PC-9 (cell line): ENCODE measurements at regions not wholly inside any gene's neighbourhood (a gene's known extent, or its start where the extent isn't known, plus 50 kb on each side); places are given as distances from the start of the nearest gene placed in this dataset.

Source experiments
- BruUV-seq: library from RNA; stranded (reverse); fragments of 400-500 nt; replicated peaks from 2 replicates; lab custom pipeline; 2021; lab: Mats Ljungman, UMichigan
- CTCF ChIA-PET: fragments of 300-600 bp; sonication (Branson Sonifier 250); formaldehyde crosslinking; loops from one replicate; lab custom pipeline; 2022; ENCODE audit warnings: antibody characterized with exemption; lab: Charles Lee
- POLR2A ChIA-PET: fragments of 300-600 bp; sonication (Branson Sonifier 250); formaldehyde crosslinking; loops from one replicate; lab custom pipeline; 2022; ENCODE audit warnings: antibody characterized with exemption; ENCODE audit not compliant: unreplicated experiment; lab: Charles Lee
- DNase-seq, 2 experiments: peaks; one replicate each; pipeline versions ENCODE4 v3.0.0 to v3.0.0-alpha.2; 2015 to 2022; ENCODE audit warnings: mixed read lengths in 1 of 2
- H2AFZ ChIP-seq: fragments of 200-600 bp; sonication (generic); 2 replicates; pipeline ENCODE4 v1.8.1; 2017; ENCODE audit warnings: antibody characterized with exemption
- H3F3A ChIP-seq: fragments of 200-600 bp; sonication (generic); 2 replicates; pipeline ENCODE4 v1.8.1; 2017; ENCODE audit warnings: antibody characterized with exemption, mild to moderate bottlenecking, low read depth; ENCODE audit not compliant: insufficient read depth
- H3K27ac ChIP-seq: fragments of 200-600 bp; sonication (generic); 2 replicates; pipeline ENCODE4 v1.6.1; 2016; ENCODE audit warnings: mixed run types
- H3K27me3 ChIP-seq: fragments of 200-600 bp; sonication (generic); 2 replicates; pipeline ENCODE4 v1.6.1; 2016; ENCODE audit warnings: low read depth, mixed run types; ENCODE audit not compliant: insufficient read depth
- H3K36me3 ChIP-seq: fragments of 200-600 bp; sonication (generic); 2 replicates; pipeline ENCODE4 v1.6.1; 2016; ENCODE audit warnings: low read depth, mixed run types
- H3K4me1 ChIP-seq: fragments of 200-600 bp; sonication (generic); replicated peaks from 2 replicates; pipeline ENCODE4 v1.6.1; 2016; ENCODE audit warnings: mixed run types; ENCODE audit not compliant: insufficient read depth
- H3K4me2 ChIP-seq: fragments of 200-600 bp; sonication (generic); 2 replicates; pipeline ENCODE4 v1.6.1; 2017; ENCODE audit warnings: mixed run types
- H3K4me3 ChIP-seq: fragments of 200-600 bp; sonication (generic); 2 replicates; pipeline ENCODE4 v1.6.1; 2016; ENCODE audit warnings: mixed run types
- H3K79me2 ChIP-seq: fragments of 200-600 bp; sonication (generic); 2 replicates; pipeline ENCODE4 v1.6.1; 2017; ENCODE audit warnings: low read depth, mixed run types
- H3K9me2 ChIP-seq: fragments of 200-600 bp; sonication (generic); 2 replicates; pipeline ENCODE4 v1.8.1; 2017; ENCODE audit warnings: mild to moderate bottlenecking; ENCODE audit not compliant: insufficient read depth
- H3K9me3 ChIP-seq: fragments of 200-600 bp; sonication (generic); 2 replicates; pipeline ENCODE4 v1.8.1; 2016; ENCODE audit warnings: low read depth; ENCODE audit not compliant: insufficient read depth
- H4K20me1 ChIP-seq: fragments of 200-600 bp; sonication (generic); 2 replicates; pipeline ENCODE4 v1.8.1; 2017; ENCODE audit not compliant: insufficient read depth
- CTCF ChIP-seq: fragments of 200-600 bp; sonication (generic); conservative IDR thresholded peaks from 2 replicates; pipeline ENCODE4 v1.6.1; 2017; ENCODE audit warnings: mixed run types, antibody characterized with exemption, mild to moderate bottlenecking, moderate library complexity
- EZH2 ChIP-seq: fragments of 200-600 bp; sonication (generic); IDR thresholded peaks from 2 replicates; pipeline ENCODE4 v1.8.0; 2017; ENCODE audit warnings: antibody characterized with exemption, low read depth
- intact Hi-C: fragments of 100-400 bp; cut with micrococcal nuclease; formaldehyde crosslinking; loops from one replicate; pipeline ENCODE4 v1.10.0; 2022; ENCODE audit not compliant: unreplicated experiment

- H3K4me1 ChIP-seq: no peaks in the 10 kb centered on the region
- H4K20me1 ChIP-seq: no peaks in the 10 kb centered on the region
- TF ChIP-seq EZH2 (no peak), CTCF (no peak)
- H3K9me2 ChIP-seq: no peaks in the 10 kb centered on the region
- no peaks in the 10 kb centered on the region for H3K36me3 ChIP-seq
- no peaks in the 10 kb centered on the region for H3K79me2 ChIP-seq
- H3K4me2 ChIP-seq: no peak overlapping the region
- no peak for DNase-seq
- CTCF ChIA-PET: no interaction called here
- H3K27ac ChIP-seq: no peak overlapping the region
- no peaks in the 10 kb centered on the region for H3K9me3 ChIP-seq
- H3K27me3 ChIP-seq: no peaks in the 10 kb centered on the region
- POLR2A ChIA-PET: interaction anchor here (0.7 kb wide), 1 partner anchor 338 kb away, joined by 3 read pairs; no protein-coding TSS in a partner anchor
- H3F3A ChIP-seq: no peaks in the 10 kb centered on the region
- H3K4me3 ChIP-seq: no peak overlapping the region
- no peak overlapping the region for H2AFZ ChIP-seq
- BruUV-seq: no TSS peak
- intact Hi-C loops: no loop called here
Observed at GRCh38 chr2:173580956-173581355, 226.3 kb downstream of the CDCA7 start.

DNA sequence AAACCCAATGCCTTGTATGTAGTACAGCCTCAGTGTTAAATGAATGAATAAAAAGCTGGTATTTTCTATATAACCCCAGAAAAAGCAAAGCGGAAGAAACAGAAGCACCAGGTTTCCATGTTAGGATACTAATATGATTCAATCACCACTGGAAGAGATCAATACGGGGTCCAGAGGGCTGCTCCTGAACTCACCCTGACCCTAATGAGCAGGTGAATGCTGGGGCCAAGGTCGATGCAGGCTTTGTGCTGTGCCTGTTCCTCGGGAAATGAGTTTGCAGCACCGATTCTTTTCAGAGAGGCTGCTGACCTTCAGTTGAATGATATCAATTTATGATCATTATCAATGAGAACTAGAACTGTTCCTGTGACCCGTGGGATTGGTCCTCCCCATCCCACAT lies 228.5 kb downstream of the CDCA7 start:
- TF ChIP-seq EZH2 (no peak), CTCF (no peak)
- no peak for DNase-seq
- no peaks in the 10 kb centered on the region for H3K9me2 ChIP-seq
- no peaks in the 10 kb centered on the region for H3K27me3 ChIP-seq
- CTCF ChIA-PET: no interaction called here
- POLR2A ChIA-PET: no interaction called here
- no peaks in the 10 kb centered on the region for H3K79me2 ChIP-seq
- H3K4me3 ChIP-seq: no peak overlapping the region
- no TSS peak for BruUV-seq
- H4K20me1 ChIP-seq: no peaks in the 10 kb centered on the region
- no peaks in the 10 kb centered on the region for H3K9me3 ChIP-seq
- H3K27ac ChIP-seq: no peak overlapping the region
- H3F3A ChIP-seq: no peaks in the 10 kb centered on the region
- H3K4me1 ChIP-seq: no peaks in the 10 kb centered on the region
- no peaks in the 10 kb centered on the region for H3K36me3 ChIP-seq
- intact Hi-C loops: no loop called here
- no peak overlapping the region for H3K4me2 ChIP-seq
- no peak overlapping the region for H2AFZ ChIP-seq

- H3K36me3 ChIP-seq: no peaks in the 10 kb centered on the region
- no peak overlapping the region for H3K27ac ChIP-seq
- no peaks in the 10 kb centered on the region for H3K9me2 ChIP-seq
- no peak overlapping the region for H3K4me2 ChIP-seq
- intact Hi-C loops: no loop called here
- BruUV-seq: no TSS peak
- no peak overlapping the region for H2AFZ ChIP-seq
- no peaks in the 10 kb centered on the region for H3K27me3 ChIP-seq
- TF ChIP-seq CTCF: no peak
- no peak for TF ChIP-seq EZH2
- DNase-seq: no peak
- H3F3A ChIP-seq: peaks cover under 1% of the 10 kb centered on the region; the same call in 1 of the 2 replicates
- peaks cover 7% of the 10 kb centered on the region for H3K4me1 ChIP-seq
- no peaks in the 10 kb centered on the region for H4K20me1 ChIP-seq
- no peak overlapping the region for H3K4me3 ChIP-seq
- CTCF ChIA-PET: no interaction called here
- no peaks in the 10 kb centered on the region for H3K79me2 ChIP-seq
- H3K9me3 ChIP-seq: no peaks in the 10 kb centered on the region
- POLR2A ChIA-PET: no interaction called here
Observed at GRCh38 chr2:173584000-173584399, 229.3 kb downstream of the CDCA7 start.
